GM12864 (cell line): ENCODE measurements at regions not wholly inside any gene's neighbourhood (a gene's known extent, or its start where the extent isn't known, plus 50 kb on each side); places are given as distances from the start of the nearest gene placed in this dataset.

Experiments used
- DNase-seq: peaks from one replicate; pipeline ENCODE4 v3.0.0-alpha.2; 2011; ENCODE audit warnings: low read depth
- H3K4me3 ChIP-seq: 2 replicates; pipeline ENCODE4 v1.5.1; 2011; ENCODE audit warnings: mild to moderate bottlenecking, low read depth, low read length, control low read depth
- TF ChIP-seq, protein P1 (sequence below): IDR thresholded peaks from 2 replicates; pipeline ENCODE4 v1.5.1; 2011; ENCODE audit warnings: low read depth, mild to moderate bottlenecking, moderate library complexity, low read length, control low read depth, inconsistent platforms; ENCODE audit errors: missing control alignments

DNA sequence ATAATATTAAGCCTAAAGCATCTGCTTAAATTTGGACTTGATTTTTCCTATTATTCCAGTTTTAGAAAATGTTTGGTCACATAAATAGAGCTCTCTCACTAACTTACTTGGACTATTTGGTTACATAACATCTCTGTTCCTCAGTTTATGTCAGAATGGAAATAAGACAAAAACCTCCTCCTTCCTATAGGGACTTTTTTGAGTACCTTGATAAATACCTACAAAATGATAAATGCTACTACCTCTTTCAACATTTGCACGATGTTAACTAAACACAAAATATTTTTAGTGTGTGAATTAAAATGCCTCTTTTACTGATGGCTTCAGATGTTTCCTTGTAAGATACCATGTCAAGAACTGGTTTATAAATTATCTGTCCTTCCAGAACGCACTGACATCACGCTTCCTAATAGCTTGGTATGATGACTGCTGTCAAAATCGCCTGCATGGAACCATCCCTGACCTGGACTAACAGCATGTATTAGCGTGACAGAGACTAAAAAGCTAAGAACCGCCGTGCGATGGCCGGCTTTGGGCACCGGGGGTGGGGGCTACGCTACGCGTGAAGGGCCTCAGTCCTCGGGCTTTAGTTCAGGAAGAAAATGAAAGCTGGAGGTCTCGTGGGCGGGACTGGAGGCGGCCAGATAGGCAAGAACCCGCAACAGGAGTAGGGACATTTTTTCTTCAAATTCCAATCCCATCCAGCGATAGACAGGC is 133.2 kb upstream of the BARHL2 start:
- peak overlapping the region; percentile 54 for H3K4me3 ChIP-seq
- no peak for DNase-seq

DNA sequence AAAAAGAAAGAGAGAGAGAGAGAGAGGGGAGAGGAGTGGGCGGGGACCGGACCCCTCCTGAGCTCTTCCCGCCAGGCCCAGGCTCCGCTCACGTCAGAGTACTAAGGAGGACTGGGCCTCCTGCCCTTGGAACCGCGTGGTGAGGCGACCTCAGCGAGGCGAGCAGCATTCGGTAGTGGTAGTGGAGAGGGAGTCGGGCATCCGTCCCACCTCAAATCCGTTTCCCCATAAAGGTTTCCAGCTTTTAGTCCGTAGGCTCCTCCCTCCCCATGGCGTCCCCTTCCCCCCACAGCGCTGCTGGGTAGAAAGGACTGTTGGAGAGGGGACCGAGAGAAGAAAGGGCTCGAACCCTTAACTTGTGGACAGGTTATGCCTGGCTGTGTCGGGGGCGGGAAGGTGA is 124.4 kb upstream of the BARHL2 start:
- TF ChIP-seq, protein P1, sequence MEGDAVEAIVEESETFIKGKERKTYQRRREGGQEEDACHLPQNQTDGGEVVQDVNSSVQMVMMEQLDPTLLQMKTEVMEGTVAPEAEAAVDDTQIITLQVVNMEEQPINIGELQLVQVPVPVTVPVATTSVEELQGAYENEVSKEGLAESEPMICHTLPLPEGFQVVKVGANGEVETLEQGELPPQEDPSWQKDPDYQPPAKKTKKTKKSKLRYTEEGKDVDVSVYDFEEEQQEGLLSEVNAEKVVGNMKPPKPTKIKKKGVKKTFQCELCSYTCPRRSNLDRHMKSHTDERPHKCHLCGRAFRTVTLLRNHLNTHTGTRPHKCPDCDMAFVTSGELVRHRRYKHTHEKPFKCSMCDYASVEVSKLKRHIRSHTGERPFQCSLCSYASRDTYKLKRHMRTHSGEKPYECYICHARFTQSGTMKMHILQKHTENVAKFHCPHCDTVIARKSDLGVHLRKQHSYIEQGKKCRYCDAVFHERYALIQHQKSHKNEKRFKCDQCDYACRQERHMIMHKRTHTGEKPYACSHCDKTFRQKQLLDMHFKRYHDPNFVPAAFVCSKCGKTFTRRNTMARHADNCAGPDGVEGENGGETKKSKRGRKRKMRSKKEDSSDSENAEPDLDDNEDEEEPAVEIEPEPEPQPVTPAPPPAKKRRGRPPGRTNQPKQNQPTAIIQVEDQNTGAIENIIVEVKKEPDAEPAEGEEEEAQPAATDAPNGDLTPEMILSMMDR, result no peak
- no peak overlapping the region for H3K4me3 ChIP-seq
- DNase-seq, result no peak

More for the DNA sequence above, 133.2 kb upstream of the BARHL2 start:
- TF ChIP-seq, protein P1, result no peak

DNA sequence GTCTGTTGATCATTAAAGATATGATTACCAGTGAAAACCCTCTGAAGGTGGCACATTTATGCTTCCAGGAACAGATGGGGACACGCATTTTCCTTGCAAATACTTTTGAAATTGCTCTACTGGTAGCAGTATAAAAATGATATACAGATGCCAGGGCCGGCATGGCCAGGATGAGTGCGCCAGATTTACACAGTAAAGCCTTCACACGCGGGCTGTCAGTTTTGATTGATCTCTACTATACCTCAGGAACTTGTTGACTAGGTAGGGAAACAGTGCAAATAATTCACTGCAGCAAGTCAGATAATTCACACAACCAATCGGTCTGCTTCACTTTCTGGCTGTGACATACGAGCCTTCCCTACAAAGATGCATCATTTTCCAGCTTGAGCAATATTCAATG is 123.2 kb upstream of the BARHL2 start:
- no peak overlapping the region for H3K4me3 ChIP-seq
- TF ChIP-seq, protein P1, result no peak
- no peak for DNase-seq

DNA sequence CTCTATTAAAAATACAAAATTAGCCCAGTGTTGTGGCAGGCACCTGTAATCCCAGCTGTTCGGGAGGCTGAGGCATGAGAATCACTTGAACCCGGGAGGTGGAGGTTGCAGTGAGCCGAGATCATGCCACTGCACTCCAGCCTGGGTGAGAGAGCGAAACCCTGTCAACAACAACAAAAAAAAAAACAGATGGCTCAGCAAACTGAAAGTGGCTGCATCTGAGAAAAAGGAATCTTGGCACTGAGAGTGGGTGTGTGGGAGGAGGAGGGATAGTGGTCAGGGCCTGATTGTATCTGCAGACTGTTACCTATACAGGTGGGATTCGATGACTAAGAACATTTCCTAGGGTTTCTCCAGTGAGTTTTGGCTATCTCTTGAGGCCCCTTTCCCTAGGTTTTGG is 122.2 kb upstream of the BARHL2 start:
- TF ChIP-seq, protein P1, result no peak
- H3K4me3 ChIP-seq, result no peak overlapping the region
- DNase-seq, result no peak

DNA sequence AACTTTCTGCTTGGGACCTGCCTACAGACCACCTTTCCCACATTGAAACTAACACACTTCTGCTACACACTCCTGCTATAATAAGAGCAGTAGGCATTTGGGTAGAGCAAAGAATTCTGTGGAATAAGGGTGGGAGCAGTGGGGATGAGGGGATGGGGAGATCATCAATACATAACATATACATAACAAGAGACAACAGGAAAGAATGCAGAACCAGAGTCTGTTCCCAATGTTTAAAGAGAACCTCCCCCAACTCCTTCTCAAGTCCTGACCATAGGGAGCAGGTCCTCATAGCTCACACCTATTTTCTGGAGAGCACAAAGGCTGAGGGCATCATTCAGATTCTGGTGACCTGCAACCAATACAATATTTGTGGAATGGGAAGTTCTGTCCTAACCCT is 121.6 kb upstream of the BARHL2 start:
- no peak for DNase-seq
- TF ChIP-seq, protein P1, result no peak
- no peak overlapping the region for H3K4me3 ChIP-seq

DNA sequence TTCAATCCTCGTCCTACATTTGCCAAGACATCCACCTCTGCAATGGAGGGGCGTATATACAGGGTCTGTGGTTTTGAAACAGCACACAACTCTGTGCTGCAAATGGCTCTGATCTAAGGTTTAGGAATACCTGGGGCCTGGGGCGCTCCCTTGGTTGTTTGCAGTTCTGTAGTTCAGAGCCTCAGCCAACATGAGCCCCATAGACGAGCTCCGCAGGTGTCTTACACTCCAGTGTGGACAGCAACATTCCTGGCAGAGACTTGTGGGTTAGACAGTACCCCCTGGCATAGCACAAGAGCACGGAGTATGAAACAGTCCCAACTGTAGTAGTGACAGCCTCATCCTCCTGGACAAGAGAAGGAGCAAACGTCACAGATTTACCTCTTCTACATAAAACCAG is 120.3 kb upstream of the BARHL2 start:
- TF ChIP-seq, protein P1, result no peak
- DNase-seq, result no peak
- H3K4me3 ChIP-seq, result no peak overlapping the region

DNA sequence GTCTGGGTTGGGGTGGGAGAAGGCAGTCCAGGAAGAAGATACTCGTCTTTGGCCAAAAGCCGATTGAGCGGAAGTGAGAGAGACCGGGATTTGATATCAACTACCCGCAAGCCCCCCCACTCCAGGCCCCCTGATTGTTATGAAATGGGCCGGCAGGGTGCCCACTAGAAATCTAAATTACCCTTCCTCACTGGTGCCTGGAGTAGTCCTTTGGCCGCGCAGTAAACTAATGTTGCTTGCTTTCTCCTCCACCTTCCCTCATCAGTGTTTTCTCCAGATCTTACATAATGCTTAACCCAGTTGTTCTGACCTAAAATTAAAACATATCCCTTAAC is 119.2 kb upstream of the BARHL2 start:
- no peak overlapping the region for H3K4me3 ChIP-seq
- TF ChIP-seq, protein P1, result no peak
- DNase-seq, result no peak
